ENCODE measurements at regions not wholly inside any gene's neighbourhood (a gene's known extent, or its start where the extent isn't known, plus 50 kb on each side); places are given as distances from the start of the nearest gene placed in this dataset.

GRCh38 chr11:95650276-95650675 is 139.3 kb downstream of the FAM76B start:
- no peak for DNase-seq (ENCODE audit: extremely low read depth, low read depth)
- TF ChIP-seq CTCF (IDR thresholded peaks at IDR 0.05; ENCODE audit: low read depth, low read length) = no peak

- TF ChIP-seq CTCF (IDR thresholded peaks at IDR 0.05; ENCODE audit: low read depth, low read length) = no peak
- no peak for DNase-seq (ENCODE audit: extremely low read depth, low read depth)
These were observed 141.7 kb downstream of the FAM76B start for GRCh38 chr11:95647871-95648270.

GRCh38 chr11:95647355-95647754 is 142.2 kb downstream of the FAM76B start:
- no peak for TF ChIP-seq CTCF (IDR thresholded peaks at IDR 0.05; ENCODE audit: low read depth, low read length)
- no peak for DNase-seq (ENCODE audit: extremely low read depth, low read depth)

GRCh38 chr11:95641495-95641894 is 148.1 kb downstream of the FAM76B start:
- no peak for TF ChIP-seq CTCF (IDR thresholded peaks at IDR 0.05; ENCODE audit: low read depth, low read length)
- DNase-seq (ENCODE audit: extremely low read depth, low read depth) = no peak

- no peak for DNase-seq (ENCODE audit: extremely low read depth, low read depth)
- no peak for TF ChIP-seq CTCF (IDR thresholded peaks at IDR 0.05; ENCODE audit: low read depth, low read length)
These were observed 151.1 kb downstream of the FAM76B start for GRCh38 chr11:95638501-95638900.

GRCh38 chr11:95625164-95625900 is 164.2 kb downstream of the FAM76B start:
- no peak for DNase-seq (ENCODE audit: extremely low read depth, low read depth)

More at GRCh38 chr11:95625164-95625900, 164.2 kb downstream of the FAM76B start:
- TF ChIP-seq CTCF (IDR thresholded peaks at IDR 0.05; ENCODE audit: low read depth, low read length) = no peak

All from AG09319 (cell line).